MM.1S (cell line): ENCODE measurements at regions not wholly inside any gene's neighbourhood (a gene's known extent, or its start where the extent isn't known, plus 50 kb on each side); places are given as distances from the start of the nearest gene placed in this dataset.
"Not testable (repeated sequence)": the region's sequence is repeated elsewhere in the genome, so short reads cannot be mapped to it uniquely, and the experiment has no call there.

Source experiments
- EZH2 ChIP-seq: fragments of 300-600 bp; sonication (generic); optimal IDR thresholded peaks from 2 replicates; pipeline ENCODE3; 2017; ENCODE audit warnings: low read depth, mild to moderate bottlenecking, antibody characterized with exemption, low read length, mixed read lengths
- TF ChIP-seq, protein P1 (sequence below): fragments of 300-600 bp; sonication (generic); IDR thresholded peaks from 2 replicates; pipeline ENCODE4 v1.5.1; 2016; ENCODE audit warnings: antibody characterized with exemption, low read length, mixed read lengths

DNA sequence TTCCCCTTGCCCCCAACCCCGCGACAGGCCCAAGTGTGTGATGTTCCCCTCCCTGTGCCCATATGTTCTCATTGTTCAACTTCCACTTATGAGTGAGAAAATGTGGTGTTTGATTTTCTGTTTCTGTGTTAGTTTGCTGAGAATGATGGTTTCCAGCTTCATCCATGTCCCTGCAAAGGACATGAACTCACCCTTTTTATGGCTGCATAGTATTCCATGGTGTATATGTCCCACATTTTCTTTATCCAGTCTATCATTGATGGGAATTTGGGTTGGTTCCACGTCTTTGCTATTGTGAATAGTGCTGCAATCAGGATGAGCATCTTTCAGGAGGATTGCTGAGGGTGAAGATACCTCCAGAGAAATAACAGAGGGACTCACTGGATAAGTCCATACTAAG is 91.3 kb upstream of the COG2 start:
- TF ChIP-seq, protein P1, sequence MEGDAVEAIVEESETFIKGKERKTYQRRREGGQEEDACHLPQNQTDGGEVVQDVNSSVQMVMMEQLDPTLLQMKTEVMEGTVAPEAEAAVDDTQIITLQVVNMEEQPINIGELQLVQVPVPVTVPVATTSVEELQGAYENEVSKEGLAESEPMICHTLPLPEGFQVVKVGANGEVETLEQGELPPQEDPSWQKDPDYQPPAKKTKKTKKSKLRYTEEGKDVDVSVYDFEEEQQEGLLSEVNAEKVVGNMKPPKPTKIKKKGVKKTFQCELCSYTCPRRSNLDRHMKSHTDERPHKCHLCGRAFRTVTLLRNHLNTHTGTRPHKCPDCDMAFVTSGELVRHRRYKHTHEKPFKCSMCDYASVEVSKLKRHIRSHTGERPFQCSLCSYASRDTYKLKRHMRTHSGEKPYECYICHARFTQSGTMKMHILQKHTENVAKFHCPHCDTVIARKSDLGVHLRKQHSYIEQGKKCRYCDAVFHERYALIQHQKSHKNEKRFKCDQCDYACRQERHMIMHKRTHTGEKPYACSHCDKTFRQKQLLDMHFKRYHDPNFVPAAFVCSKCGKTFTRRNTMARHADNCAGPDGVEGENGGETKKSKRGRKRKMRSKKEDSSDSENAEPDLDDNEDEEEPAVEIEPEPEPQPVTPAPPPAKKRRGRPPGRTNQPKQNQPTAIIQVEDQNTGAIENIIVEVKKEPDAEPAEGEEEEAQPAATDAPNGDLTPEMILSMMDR = not testable (repeated sequence)
- TF ChIP-seq EZH2 = not testable (repeated sequence)
